HG03135 (cell line): ENCODE measurements at regions not wholly inside any gene's neighbourhood (a gene's known extent, or its start where the extent isn't known, plus 50 kb on each side); places are given as distances from the start of the nearest gene placed in this dataset.
"Not testable (repeated sequence)": the region's sequence is repeated elsewhere in the genome, so short reads cannot be mapped to it uniquely, and the experiment has no call there.

Experiments
- ATAC-seq: cut with Tn5 transposase; IDR thresholded peaks from one replicate; pipeline ENCODE4 v1.9.1; 2021; ENCODE audit warnings: mild to moderate bottlenecking, moderate library complexity; ENCODE audit not compliant: unreplicated experiment

DNA sequence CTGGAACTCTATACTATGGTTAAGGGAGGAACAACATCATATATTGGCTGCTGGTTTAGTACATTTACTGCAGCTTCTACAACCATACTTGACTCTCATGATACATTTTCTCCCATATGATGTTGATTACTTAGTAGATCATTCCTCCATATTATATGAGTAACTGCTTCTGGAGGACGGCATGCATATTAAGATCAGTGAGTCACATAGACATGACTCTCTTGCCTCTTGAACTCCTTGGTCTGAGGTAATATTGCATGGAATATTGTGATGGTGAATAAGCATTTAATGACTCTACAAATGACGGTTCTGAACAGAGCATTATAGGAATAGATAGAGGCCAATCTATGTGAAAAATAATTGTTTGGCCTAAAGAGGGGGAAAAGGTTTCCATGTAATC, 418.8 kb upstream of the SPHKAP start:
- no peak for ATAC-seq

DNA sequence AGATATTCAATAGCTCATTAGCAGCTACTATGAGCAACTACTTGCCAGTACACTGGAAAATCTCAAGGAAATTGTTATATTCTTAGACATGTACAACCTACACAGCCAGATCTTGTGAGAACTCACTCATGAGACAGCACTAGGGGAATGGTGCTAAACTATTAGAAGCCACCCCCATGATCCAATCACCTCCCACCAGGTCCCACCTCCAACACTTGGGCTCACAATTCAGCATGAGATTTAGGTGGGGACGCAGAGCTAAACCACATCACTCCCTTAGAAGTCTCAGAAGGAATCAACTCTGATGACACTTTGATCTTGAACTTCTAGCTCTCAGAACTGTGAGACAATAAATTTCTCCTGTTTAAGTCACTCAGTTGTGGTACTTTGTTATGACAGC, 418.3 kb upstream of the SPHKAP start:
- no peak for ATAC-seq

DNA sequence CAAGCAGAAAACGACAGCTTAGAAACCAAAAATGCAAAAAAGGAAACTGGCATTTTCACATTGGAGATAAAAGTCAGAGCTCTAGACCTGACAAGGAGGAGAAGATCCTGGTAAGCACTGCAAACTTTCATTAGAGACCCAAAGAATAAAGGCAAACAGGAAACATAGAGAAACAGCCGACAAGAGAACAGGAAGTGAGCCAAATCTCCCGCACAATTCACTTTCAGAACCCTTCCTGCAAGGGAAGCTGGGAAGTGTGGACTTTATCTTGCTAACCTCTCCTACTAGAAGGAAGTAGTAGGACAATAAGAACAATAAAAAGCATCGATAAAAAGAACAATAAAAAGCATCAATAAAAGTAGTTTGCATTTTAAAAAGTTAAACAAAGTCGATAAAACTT, 417.8 kb upstream of the SPHKAP start:
- no peak for ATAC-seq

DNA sequence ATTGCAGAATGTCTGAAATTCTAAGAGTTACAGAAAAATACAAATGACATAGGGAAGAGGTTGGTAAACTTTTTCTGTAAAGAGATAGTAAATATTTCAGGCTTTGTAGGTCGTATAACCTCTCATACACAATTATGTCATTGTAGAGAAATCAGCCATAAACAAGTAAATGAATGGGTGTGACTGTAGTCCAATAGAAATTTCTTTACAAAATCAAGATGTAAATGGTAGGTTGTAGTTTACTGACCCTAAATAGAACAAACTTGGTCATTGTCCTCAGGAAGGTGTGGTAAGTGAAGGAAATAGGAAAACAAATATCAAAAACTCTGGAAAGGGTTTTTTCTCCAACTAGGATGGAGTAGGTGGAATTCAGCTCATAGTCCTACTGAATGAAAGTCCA, 415.5 kb upstream of the SPHKAP start:
- no peak for ATAC-seq

DNA sequence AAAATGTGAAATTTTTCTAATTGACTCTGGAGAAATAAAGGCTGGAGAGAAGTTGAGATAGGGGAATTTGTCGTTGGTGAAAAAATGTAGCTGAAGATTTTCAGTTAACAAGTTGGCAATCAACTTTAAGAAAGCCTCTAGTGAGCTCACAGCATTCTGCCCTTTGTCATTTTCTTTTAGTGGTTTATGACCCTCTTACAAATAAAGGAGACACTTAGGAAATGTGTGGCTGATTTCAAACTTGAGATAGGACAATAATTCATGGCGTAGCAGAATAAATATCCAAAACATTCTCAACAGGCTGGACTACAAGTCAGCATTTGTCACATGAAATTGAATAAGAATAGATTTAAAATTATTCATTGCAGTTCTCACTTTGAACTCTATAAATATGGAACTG, 412.5 kb upstream of the SPHKAP start:
- no peak for ATAC-seq

DNA sequence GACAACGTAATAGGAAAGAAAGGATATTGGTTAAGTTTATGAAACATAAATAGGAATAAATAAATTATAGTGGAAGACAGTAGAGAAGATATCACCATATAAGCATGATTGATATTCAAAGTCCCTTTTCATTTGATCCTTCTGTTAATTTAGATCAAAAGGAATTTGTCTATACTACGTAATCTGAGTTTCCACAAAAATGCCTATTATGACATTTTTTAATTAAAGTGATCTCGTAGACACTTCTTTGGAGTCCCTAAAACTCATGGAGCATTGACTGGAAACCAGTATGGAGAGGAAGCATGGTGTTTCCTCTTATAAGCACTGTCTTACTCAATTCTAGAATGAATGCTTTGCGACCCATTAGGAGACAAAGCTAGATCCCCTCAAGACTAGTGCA, 411.4 kb upstream of the SPHKAP start:
- no peak for ATAC-seq

DNA sequence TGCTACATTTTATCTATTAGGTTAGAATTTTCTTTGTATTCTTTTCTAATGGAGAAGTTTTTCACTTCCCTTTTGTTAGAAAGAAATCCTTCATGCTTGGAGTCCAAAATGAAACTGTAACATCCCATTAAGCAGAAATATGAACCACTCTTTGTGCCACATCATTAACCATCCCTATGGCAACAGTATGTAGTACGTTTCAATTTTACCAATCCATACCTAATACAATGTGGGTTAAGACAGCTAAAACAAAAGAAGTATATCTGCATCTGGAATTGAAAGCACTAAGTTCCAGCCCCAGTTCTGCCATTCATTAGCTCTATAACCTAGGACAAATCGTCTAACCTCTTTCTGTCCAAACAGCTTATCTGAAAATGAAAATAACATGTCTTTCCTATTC, 409.2 kb upstream of the SPHKAP start:
- ATAC-seq, result peak; percentile 99

DNA sequence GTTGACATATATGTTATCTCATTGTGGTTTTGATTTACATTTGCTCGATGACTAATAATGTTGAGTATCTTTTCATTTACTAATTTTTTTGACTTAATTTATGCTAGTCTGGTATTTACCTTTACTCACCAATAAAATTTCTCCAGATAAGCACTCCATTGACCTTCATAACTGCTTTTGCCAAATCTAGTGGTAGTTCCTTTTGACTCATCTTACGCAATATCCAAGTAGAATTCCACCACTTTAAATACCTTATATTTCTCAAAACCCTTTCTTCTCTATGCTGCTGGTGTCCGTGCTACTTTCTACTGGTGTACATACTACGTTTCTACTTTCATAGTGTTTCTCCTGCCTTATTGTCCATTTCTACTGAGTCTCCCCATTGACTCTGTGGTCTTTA, 407.6 kb upstream of the SPHKAP start:
- ATAC-seq, result no peak

DNA sequence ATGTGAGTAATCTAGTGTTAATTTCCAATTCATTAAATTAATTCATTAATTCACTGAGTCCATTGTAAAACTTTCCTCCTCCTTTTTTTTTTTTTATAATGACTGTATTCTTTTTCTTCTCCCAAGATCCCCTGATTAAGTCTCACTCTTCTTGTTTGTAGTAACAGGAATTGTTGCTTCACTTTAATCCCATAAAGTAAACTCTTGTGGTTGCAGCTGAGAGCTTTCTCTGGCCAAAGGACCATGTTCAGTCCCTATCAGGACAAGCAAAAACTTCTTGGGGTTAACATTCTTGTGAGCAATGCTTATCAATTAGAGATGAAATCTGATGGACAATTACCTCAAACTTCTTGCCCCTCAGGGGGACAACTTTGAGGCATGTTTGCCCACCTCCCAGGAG, 400.2 kb upstream of the SPHKAP start:
- no peak for ATAC-seq

DNA sequence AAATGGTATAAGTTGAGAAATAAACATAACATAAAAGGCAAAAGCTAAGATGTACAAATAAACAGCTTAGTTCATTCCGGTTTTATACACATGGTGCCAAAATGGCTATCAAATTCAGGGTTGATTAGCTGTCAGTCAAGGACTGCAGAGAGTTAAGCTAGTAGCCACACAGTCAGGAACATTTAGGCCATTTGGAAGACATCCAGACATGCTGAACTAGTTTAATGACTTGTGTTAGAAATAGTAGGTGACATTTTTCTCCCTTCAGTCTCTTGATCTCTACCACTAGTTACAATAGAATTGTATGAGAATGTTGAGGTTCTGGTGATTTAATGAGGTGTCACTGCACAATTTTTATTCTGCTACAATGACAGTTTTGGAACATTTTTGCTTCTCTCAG, 394.4 kb upstream of the SPHKAP start:
- no peak for ATAC-seq

DNA sequence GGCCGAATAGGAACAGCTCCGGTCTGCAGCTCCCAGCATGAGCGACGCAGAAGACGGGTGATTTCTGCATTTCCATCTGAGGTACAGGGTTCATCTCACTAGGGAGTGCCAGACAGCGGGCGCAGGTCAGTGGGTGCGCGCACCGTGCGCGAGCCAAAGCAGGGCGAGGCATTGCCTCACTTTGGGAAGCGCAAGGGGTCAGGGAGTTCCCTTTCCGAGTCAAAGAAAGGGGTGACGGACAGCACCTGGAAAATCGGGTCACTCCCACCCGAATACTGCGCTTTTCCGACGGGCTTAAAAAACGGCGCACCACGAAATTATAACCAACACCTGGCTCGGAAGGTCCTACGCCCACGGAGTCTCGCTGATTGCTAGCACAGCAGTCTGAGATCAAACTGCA, 386.8 kb upstream of the SPHKAP start:
- not testable (repeated sequence) for ATAC-seq

DNA sequence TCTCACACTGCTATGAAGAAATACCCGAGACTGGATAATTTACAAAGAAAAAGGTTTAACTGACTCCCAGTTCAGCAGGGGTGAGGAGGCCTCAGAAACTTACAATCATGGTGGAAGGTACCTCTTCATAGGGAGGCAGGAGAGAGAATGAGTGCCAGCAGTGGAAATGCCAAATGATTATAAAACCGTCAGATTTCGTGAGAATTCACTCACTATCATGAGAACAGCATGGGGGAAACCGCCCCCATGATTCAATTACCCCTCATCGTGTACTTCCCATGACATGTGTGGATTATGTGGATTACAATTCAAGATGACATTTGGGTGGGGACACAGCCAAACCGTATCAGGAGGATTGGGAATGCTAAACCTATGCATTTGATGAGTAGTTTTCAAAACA, 380.3 kb upstream of the SPHKAP start:
- ATAC-seq, result no peak

DNA sequence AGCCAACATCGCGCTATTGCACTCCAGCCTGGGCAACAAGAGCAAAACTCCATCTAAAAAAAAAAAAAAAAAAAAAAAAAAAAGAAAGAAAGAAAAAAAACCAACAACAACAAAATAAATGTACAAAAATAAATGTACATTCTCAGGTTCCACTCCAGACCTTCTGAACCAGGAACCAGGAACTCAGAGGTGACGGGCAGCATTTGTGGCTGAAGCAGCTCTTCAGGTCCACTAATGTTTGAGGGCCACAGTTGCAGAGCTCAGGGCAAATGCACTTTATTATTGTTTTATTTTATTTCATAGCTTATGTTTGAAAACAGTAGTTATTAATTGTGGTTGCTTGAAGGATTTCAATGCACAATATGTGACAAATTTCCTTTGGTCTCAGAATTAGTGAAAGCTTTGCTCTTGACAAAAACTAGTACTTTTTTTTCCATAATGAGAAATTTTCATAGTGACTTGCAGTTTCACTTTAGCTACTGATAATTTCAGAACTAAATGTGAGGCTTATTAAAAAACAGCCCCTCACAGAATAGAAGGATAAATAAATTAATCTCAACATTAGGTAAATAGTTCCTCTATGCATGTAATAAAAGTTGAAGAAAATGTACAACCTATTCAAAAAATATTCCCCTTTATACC, 378.4 kb upstream of the SPHKAP start:
- ATAC-seq, result no peak

DNA sequence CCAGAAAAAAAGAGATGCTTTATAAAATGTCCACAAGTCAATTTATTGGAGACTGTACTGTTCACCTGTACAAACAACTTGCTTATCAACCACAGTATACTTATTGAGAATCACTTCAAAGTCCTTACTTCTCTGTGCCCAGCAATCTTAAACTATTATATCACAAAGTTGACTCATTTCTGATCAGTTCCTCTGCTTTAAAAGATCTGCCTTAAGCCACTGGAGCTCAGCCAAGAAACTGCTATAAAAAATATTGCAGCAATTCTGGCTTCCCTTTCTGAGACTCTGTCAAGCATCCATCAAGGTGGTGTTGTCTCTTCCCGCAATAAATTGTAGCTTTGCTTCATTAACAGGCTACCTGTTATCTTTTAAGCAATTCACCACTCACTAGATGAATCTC, 375.2 kb upstream of the SPHKAP start:
- no peak for ATAC-seq

DNA sequence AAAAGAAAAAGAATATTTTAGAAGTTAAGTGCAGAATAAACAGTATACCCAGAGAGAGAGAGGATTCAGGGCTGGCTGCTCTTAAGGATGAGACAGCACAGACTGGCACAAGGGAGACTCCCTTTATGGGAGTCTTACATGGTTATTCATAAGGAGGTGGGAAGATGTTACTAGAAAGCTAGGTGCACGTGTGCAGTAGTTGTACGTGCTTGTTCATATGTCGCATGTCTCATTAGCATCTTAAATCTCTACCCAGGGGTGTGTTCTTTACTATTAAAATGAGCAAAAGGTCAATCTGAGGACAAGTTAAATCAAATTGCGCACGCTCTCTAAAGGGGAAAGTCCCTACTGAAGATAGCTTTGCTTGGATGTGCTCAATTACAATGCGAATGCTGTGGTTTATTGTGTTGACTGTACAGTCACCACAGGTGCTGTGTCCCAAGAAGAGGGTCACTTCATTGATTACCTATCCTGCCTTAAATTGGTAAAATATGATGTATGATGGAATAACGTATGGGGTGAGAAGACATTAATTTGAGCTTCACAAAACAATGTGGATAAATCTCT, 368.0 kb upstream of the SPHKAP start:
- ATAC-seq, result no peak

DNA sequence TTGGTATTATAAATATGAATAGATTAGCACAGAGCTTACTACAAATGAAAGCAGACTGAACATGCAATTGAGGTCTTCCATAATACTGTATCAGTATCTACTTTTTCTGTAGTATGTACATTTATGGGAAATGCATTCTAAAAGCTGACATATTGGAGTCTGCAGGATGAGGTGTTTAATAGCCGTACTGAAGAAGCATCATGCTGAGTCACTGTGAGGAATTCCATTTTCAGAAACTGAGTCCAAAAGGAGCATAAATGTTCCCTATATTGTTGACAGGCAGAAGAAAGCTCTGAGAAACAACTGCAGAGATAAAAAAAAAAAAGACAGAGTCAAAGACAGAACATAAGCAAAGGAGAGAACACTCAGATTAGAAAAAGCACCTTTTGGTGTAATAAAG, 366.7 kb upstream of the SPHKAP start:
- ATAC-seq, result no peak

DNA sequence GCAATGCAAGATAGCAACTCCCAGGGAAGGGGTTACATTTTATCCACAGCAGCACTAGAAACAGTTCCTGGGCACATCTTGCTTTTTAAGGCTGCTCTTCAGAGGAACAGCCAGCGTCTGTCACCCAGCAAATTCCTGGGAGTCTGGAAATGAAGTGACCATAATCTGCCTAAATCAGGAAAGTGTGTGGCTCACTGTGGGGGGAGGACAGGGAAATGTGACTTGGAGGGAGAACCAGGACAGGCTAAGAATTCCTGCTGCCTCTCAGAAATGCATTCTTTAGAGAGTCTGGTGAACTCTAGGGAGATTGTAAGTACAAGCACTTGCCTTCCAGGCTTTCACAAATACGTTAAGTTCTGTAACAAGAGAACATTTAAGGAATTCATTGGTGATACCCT, 364.3 kb upstream of the SPHKAP start:
- ATAC-seq, result no peak

DNA sequence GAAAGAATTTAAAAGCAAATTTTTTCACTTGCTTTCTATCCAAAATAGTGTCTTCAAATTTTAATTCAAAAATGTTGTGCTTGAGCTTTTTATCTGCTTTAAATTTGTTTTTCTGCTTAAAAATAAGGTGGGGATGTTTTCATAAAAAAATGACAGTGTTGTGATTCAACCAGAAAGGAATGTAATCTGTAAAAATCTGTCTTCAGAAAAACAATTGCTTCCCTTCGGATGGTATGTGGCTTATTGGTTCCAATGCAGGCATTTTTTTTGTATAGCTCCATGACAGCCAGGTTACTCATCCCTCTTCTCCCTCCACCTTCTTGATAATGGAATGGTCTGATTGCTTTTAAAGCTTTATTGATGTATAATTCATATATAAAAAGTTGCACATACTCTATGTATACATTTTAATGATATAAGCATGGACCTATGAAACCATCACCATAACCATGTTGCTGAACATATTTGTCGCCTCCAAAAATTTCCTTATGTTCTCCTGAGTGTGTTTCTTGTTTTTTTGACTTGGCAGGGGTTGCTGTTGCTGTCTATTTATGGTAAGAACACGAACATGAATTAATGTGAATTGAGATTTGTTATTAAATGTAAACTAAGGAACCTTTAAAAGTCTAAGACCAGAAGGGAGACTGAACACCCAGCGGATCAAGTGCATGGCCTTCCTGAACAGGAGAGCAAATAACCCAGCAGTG, 363.7 kb upstream of the SPHKAP start:
- no peak for ATAC-seq

DNA sequence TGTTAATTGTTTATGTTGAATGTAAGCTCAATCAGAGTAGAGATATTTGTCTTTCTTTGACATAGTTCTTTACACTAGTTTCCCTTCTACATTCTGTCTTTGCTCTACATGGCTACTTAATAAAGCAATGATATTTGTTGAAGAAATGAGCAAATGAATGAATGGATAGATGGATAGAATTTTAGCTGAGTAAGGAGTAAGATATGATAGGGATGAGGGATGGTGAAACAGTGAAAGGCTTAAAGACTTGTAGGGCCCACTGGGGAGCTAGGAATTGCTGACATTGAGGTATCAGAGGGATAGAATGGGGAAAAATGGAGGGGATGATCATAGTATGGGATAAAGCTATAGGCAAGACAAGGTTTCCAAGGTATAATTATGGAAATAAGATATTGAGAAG, 361.6 kb upstream of the SPHKAP start:
- no peak for ATAC-seq

DNA sequence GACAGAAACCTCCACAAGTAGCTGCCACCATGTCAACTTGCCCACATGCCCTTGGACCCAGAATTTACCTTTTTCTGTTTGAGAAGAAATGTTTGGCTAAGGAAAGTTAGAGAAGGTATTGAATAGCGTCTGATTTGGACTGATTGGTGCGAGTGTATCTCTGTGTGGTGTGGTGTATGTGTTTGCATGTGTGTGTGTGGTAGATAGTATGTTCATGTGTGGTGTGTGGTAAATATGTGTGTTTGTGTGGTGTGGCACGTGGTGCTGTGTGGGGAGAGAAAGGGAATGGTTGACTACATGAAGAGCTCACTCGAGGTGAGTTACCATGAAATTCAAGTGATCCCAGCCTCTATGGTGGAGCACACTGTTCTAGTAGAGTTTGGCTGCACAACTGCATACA, 360.8 kb upstream of the SPHKAP start:
- ATAC-seq, result no peak

DNA sequence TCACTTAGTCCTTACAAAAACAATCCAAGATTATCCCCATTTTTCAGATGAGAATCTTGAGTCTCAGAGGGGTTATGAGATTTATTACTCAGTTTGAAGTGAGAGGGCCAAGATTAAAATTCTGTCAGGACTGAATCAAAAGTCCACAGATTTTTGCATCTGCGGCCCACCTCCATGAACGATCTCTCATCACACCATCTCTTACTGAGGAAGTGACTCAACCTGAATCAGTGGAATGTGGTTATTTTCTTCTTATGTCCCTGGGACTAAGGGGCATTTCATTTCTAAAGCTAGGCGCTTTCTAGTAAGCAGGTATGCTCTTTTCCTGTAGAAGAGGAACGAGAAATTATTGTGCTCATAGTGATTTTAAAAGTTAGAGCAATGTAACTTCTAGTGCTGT, 360.3 kb upstream of the SPHKAP start:
- ATAC-seq, result no peak

DNA sequence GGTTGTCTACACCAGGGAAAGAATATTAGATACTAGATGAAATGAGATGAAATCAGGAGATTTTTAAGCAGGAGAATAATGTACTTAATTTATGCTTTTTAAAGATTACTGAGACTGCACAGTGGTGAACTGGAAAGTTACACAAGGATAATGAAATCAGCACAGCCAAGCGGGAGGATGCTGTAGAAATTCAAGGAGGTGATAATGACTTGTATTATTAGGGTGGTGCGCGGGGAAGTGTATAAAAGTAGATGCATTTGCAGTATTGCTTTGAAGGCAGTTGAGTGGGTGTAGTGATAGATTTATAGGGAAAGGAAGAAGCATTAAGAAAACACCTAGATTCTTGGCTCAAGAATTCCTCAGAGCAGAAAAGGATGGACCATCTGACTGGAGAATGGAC, 359.5 kb upstream of the SPHKAP start:
- ATAC-seq, result no peak

DNA sequence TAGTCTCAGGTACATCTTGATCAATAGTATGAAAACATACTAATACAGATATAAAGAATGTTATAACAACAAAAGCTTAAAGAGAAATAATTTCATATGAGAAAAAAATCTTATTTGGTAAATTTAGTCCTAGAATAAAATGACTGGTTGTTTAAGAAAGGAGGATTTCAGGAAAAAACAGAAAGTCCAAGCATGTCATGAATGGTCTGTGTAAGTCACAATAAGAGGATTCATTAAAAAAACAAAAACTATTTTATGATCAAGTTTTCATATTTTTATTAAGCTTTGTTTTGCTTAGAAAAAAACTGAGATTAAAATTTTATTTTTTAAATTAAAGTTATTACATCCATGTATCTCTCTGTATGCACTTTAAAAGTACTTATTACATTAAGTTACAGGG, 353.9 kb upstream of the SPHKAP start:
- no peak for ATAC-seq
